Panc1 (cell line): ENCODE measurements at regions not wholly inside any gene's neighbourhood (a gene's known extent, or its start where the extent isn't known, plus 50 kb on each side); places are given as distances from the start of the nearest gene placed in this dataset.

Experiments used
- CTCF ChIP-seq: fragments of 450-650 bp; IDR thresholded peaks from 2 replicates; pipeline ENCODE4 v1.5.1; 2017; ENCODE audit warnings: mild to moderate bottlenecking
- TCF7L2 ChIP-seq: IDR thresholded peaks from 2 replicates; pipeline ENCODE4 v1.6.1; 2011; ENCODE audit warnings: mild to moderate bottlenecking, low read depth, low read length, inconsistent platforms

GRCh38 chr18:77466890-77467289 lies 217.2 kb downstream of the GALR1 start:
- no peak for TF ChIP-seq CTCF
- no peak for TF ChIP-seq TCF7L2
